Urinary bladder (tissue), 3 donors: ENCODE measurements at regions not wholly inside any gene's neighbourhood (a gene's known extent, or its start where the extent isn't known, plus 50 kb on each side); places are given as distances from the start of the nearest gene placed in this dataset.

Experiments
- DNase-seq: peaks from one replicate; pipeline ENCODE4 v3.0.0-alpha.2; 2015; ENCODE audit errors: extremely low spot score
- H3K27ac ChIP-seq: one replicate; pipeline ENCODE4 v1.5.1; 2013; ENCODE audit warnings: low read depth, mild to moderate bottlenecking, moderate library complexity
- H3K36me3 ChIP-seq: one replicate; pipeline ENCODE4 v1.6.1; 2013; ENCODE audit warnings: mild to moderate bottlenecking, moderate library complexity; ENCODE audit not compliant: insufficient read depth
- H3K4me1 ChIP-seq: one replicate; pipeline ENCODE4 v1.6.1; 2013; ENCODE audit warnings: mild to moderate bottlenecking, moderate library complexity; ENCODE audit not compliant: insufficient read depth
- H3K4me3 ChIP-seq: one replicate; pipeline ENCODE4 v1.5.1; 2013; ENCODE audit warnings: low read depth, low read length
- WGBS: extraction: QIAGEN DNeasy Blood & Tissue Kit; methylation state at CpG from one replicate; pipeline ENCODE4 v1.1.7; 2013; 5-methylcytosine and 5-hydroxymethylcytosine counted together
- donor health status: healthy with polysubstance abuse.
- donor health status: healthy.

DNA sequence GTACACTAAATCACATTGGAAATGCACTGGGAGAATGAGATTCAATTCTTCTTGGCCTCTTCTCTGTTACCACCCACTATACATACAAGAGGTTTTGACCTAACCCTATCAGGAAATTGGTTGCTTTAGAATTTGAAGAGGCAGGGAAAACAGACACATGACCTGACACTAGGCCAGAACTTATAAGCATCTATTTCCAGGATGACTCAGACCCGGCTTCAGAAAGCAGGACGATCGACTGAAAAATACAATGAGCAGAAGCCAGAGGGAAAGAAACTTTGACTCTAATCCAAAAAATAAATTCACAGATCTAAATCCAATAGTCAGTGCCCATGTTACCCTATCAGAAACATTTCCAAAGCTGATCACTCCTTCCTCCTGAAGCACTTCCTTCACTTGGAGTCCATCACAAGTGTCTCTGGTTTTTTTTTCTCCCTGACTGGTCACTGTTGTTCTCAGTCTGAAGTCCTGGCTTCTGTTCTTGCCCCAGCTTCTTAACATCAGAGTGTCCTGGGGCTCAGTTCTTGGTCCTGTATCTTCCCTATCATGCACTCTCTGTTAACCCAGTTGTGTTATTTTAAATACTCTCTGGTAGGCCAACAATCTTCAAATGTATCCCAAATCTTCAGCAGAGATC is 133.6 kb downstream of the P2RY1 start:
- no peak overlapping the region for H3K27ac ChIP-seq
- no peaks in the 10 kb centered on the region for H3K4me1 ChIP-seq
- WGBS, result 34% methylated on average over 3 of the region's 3 CpGs
- H3K36me3 ChIP-seq, result no peaks in the 10 kb centered on the region
- H3K4me3 ChIP-seq, result no peak overlapping the region
- DNase-seq, result no peak

DNA sequence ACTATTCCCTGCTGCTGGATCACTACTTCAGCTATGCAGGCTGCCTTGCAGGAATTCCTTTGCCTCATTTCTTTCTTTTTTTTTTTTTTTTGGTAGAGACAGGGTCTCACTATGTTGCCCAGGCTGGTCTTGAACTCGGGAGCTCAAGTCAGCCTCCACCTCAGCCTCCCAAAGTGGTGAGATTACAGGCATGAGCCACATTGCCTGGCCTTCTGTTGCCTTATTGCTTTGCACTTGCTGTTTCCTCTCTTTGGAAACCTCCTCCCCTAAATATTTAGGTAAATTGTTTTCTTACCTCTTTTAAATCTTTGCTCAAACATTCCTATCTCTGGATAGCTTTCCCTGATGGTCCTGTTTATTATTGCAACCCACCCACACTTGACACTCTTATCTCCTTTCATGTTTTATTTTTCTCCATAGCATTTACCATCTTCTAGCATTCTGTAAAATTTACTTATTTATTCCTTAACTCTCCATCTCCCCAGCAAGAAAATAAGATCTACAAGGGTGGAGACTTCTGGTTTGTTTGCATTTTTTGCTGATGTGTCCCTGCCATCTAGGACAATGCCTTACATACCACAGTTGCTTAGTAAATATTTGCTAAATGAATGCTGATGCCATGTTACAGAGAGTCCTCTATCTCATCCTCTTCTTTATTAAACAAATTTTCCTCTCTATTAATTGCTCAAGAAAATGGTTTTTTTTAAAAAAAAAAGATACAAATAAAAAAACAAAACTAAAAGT is 134.8 kb downstream of the P2RY1 start:
- Histone ChIP-seq H3K4me3 (no peak overlapping the region), H3K36me3 (no peaks in the 10 kb centered on the region), H3K27ac (no peak overlapping the region), H3K4me1 (no peaks in the 10 kb centered on the region)
- no peak for DNase-seq
- 84% methylated on average over 1 of the region's 1 CpG for WGBS

DNA sequence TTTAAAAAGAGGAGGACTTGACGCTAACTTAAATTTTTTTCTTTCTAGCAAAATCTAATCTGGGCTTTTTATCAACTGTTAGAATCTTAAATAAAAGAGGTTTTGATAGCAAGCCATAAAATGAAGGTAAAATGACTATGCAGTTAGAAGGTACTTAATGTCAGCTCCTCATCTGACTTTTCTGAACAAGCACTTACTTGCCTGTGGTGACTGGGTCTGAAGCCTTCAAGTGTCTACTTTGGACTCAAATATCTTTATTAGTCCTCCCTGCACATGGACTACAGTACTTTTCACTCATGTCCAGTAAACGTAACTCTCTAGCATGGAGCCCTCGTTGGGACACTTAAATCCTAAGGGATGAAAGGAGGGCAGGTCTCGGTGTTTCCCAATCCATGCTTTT is 135.9 kb downstream of the P2RY1 start:
- DNase-seq, result no peak
- no peaks in the 10 kb centered on the region for H3K4me1 ChIP-seq
- H3K27ac ChIP-seq, result no peak overlapping the region
- H3K36me3 ChIP-seq, result no peaks in the 10 kb centered on the region
- 88% methylated on average over 4 of the region's 4 CpGs for WGBS
- H3K4me3 ChIP-seq, result no peak overlapping the region

DNA sequence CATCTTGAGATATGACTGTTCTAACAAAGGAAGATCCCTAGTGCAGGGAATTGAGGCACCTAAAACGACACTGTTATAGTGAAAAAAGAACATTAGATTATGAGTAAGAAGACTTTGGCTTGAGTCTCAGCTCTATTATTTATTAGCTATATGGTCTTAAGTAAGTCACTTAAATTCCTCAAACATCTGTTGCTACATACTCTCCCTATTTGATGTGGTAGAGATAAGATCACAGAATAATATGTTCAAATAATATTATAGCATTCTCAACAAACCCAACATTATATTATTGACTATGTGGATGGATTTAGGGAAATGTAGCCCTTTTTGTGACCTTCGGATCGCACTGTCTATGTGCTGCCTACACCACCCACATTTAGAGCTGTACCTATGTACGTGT is 136.9 kb downstream of the P2RY1 start:
- H3K4me3 ChIP-seq, result no peak overlapping the region
- H3K4me1 ChIP-seq, result no peaks in the 10 kb centered on the region
- H3K36me3 ChIP-seq, result no peaks in the 10 kb centered on the region
- 88% methylated on average over 4 of the region's 4 CpGs for WGBS
- no peak for DNase-seq
- H3K27ac ChIP-seq, result no peak overlapping the region

GRCh38 chr3:152973575-152973974 is 138.6 kb downstream of the P2RY1 start:
- no peak overlapping the region for H3K27ac ChIP-seq
- H3K4me1 ChIP-seq, result no peaks in the 10 kb centered on the region
- 77% methylated on average over 1 of the region's 1 CpG for WGBS
- H3K36me3 ChIP-seq, result no peaks in the 10 kb centered on the region
- H3K4me3 ChIP-seq, result no peak overlapping the region
- no peak for DNase-seq

GRCh38 chr3:152976239-152976638 is 141.3 kb downstream of the P2RY1 start:
- WGBS, result 80% methylated on average over 2 of the region's 2 CpGs
- Histone ChIP-seq H3K27ac (no peak overlapping the region), H3K36me3 (no peaks in the 10 kb centered on the region), H3K4me1 (no peaks in the 10 kb centered on the region), H3K4me3 (no peak overlapping the region)
- DNase-seq, result no peak

DNA sequence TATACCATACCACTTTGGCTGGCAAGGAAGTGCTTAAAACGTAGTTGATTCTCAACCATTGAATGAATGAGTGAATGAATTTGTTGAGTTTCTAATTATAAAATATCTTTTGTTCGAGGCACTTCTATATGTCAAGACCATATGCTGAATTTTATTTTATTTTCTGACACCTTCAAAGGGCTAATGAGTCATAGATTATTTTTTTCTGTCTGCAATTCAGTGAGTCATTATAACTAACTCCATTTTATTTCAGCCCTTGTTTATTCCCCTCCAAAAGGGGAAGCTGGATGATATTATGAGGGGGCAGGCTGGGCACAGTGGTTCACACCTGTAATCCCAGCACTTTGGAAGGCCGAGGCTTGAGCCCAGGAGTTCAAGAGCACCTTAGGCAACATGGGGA is 142.4 kb downstream of the P2RY1 start:
- H3K4me3 ChIP-seq, result no peak overlapping the region
- H3K4me1 ChIP-seq, result no peaks in the 10 kb centered on the region
- no peak for DNase-seq
- H3K36me3 ChIP-seq, result no peaks in the 10 kb centered on the region
- no peak overlapping the region for H3K27ac ChIP-seq
- WGBS, result 68% methylated on average over 3 of the region's 3 CpGs

DNA sequence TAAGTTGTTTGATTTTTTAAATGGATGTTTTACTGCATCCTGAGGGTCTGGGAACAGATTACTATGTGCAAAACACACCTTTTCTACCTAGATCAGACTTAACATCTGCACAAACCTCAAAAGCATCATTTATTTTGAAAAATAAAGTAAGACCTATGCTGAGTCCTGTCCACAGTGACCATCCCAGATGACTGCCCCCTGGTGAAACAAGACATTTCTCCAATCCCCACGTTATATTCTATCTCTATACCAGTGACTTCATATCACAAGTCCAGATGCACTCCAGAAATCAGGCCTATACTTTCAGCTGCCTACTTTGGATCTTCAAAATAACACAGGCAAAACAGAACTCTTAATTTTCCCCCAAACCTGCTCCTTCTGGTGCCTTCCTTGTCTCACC is 143.2 kb downstream of the P2RY1 start:
- Histone ChIP-seq H3K4me1 (no peaks in the 10 kb centered on the region), H3K27ac (no peak overlapping the region), H3K36me3 (no peaks in the 10 kb centered on the region), H3K4me3 (no peak overlapping the region)
- DNase-seq, result no peak
- WGBS, result 76% methylated on average over 1 of the region's 1 CpG

DNA sequence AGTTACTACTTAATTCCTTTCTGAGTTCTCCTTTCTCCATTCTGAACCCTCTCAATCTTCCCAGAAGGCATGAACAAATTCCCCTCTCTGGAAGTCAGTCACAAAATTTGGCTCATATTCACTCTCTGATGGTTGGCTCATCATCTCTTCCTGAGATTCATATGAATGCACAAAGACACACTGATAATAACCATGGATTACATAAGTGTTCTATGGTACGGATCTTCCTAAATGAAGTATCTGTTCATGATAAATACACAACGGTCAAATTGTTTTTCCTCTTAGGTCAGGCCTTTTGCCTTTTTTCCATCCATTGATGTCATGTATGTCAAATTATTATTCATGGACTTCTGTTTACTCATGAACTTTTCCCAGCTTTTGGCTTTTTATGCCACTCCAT is 162.6 kb downstream of the P2RY1 start:
- WGBS, result 88% methylated on average over 2 of the region's 2 CpGs
- H3K4me1 ChIP-seq, result no peaks in the 10 kb centered on the region
- H3K4me3 ChIP-seq, result no peak overlapping the region
- H3K27ac ChIP-seq, result no peak overlapping the region
- DNase-seq, result no peak
- no peaks in the 10 kb centered on the region for H3K36me3 ChIP-seq

GRCh38 chr3:152998591-152998990 is 163.4 kb upstream of the RAP2B start:
- 86% methylated on average over 4 of the region's 4 CpGs for WGBS
- Histone ChIP-seq H3K27ac (no peak overlapping the region), H3K36me3 (no peaks in the 10 kb centered on the region), H3K4me1 (no peaks in the 10 kb centered on the region), H3K4me3 (no peak overlapping the region)
- DNase-seq, result no peak

GRCh38 chr3:153000325-153000724 is 161.7 kb upstream of the RAP2B start:
- H3K27ac ChIP-seq, result no peak overlapping the region
- no peak for DNase-seq
- H3K4me3 ChIP-seq, result no peak overlapping the region
- WGBS, result 74% methylated on average over 2 of the region's 2 CpGs
- no peaks in the 10 kb centered on the region for H3K36me3 ChIP-seq
- H3K4me1 ChIP-seq, result no peaks in the 10 kb centered on the region

GRCh38 chr3:153001210-153002078 is 160.6 kb upstream of the RAP2B start:
- DNase-seq, result no peak
- no peak overlapping the region for H3K4me3 ChIP-seq
- H3K36me3 ChIP-seq, result no peaks in the 10 kb centered on the region
- no peaks in the 10 kb centered on the region for H3K4me1 ChIP-seq
- WGBS, result 64% methylated on average over 4 of the region's 4 CpGs
- no peak overlapping the region for H3K27ac ChIP-seq

GRCh38 chr3:153003441-153003840 is 158.6 kb upstream of the RAP2B start:
- WGBS, result 61% methylated on average over 2 of the region's 2 CpGs
- H3K36me3 ChIP-seq, result no peaks in the 10 kb centered on the region
- no peak overlapping the region for H3K4me3 ChIP-seq
- DNase-seq, result no peak
- H3K27ac ChIP-seq, result no peak overlapping the region
- H3K4me1 ChIP-seq, result no peaks in the 10 kb centered on the region

DNA sequence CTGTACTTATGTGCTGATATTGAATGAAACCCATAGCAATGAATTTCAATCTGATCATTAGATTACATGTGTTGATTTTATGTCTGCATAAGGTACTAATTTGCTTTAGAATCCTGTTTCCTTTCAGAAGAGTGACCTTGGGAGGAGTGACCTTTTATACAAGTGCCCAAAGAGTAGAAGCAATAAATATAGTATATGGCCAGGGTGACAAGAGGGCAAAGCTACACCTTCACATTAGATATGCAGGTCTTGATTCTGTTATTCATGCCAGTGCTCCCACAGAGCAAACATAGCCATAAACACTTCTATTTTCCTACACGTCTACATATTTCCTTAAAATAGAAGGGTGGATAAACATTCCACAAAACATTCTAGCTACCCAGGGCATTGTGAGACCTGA is 158.2 kb upstream of the RAP2B start:
- WGBS, result 77% methylated on average over 1 of the region's 1 CpG

More for the DNA sequence above, 158.2 kb upstream of the RAP2B start:
- DNase-seq, result no peak
- no peaks in the 10 kb centered on the region for H3K36me3 ChIP-seq
- no peak overlapping the region for H3K27ac ChIP-seq
- H3K4me1 ChIP-seq, result no peaks in the 10 kb centered on the region
- no peak overlapping the region for H3K4me3 ChIP-seq
